Spleen (tissue), 11 donors: ENCODE measurements at regions not wholly inside any gene's neighbourhood (a gene's known extent, or its start where the extent isn't known, plus 50 kb on each side); places are given as distances from the start of the nearest gene placed in this dataset.

Experiments
- DNase-seq: peaks from one replicate; pipeline ENCODE4 v3.0.0-alpha.2; 2020
- H3K27ac ChIP-seq, 8 donors: fragments of 200-600 bp; sonication (generic) in 7 of 8; 1 replicate in 4 of 8; 2 replicates in 4 of 8; pipeline versions ENCODE4 v1.5.0 to v1.8.0; 2016 to 2021; ENCODE audit warnings: inconsistent platforms in 4 of 8, mild to moderate bottlenecking in 4 of 8, moderate library complexity in 1 of 8
- H3K27me3 ChIP-seq, 7 donors: fragments of 200-600 bp; sonication (generic) in 6 of 7; replicated peaks in 1 of 7; 1 replicate in 4 of 7; 2 replicates in 3 of 7; pipeline versions ENCODE4 v1.5.0 to v1.8.0; 2016 to 2021; ENCODE audit warnings: inconsistent platforms in 3 of 7, mild to moderate bottlenecking in 1 of 7
- H3K36me3 ChIP-seq, 6 donors: fragments of 200-600 bp; sonication (generic) in 5 of 6; 1 replicate in 4 of 6; 2 replicates in 2 of 6; pipeline versions ENCODE4 v1.5.0 to v1.8.0; 2016 to 2021; ENCODE audit warnings: inconsistent platforms in 2 of 6
- H3K4me1 ChIP-seq, 6 donors: fragments of 200-600 bp; sonication (generic) in 5 of 6; 1 replicate in 3 of 6; 2 replicates in 3 of 6; pipeline versions ENCODE4 v1.5.0 to v1.8.0; 2016 to 2021; ENCODE audit warnings: inconsistent platforms in 3 of 6
- H3K4me3 ChIP-seq, 8 donors: fragments of 200-600 bp; sonication (generic) in 7 of 8; 1 replicate in 4 of 8; 2 replicates in 4 of 8; pipeline versions ENCODE4 v1.5.0 to v1.8.0; 2016 to 2021; ENCODE audit warnings: inconsistent platforms in 4 of 8, mild to moderate bottlenecking in 4 of 8, moderate library complexity in 2 of 8
- H3K9me3 ChIP-seq, 8 donors: fragments of 200-600 bp; sonication (generic) in 7 of 8; 1 replicate in 4 of 8; 2 replicates in 4 of 8; pipeline versions ENCODE4 v1.5.0 to v1.8.0; 2016 to 2021; ENCODE audit warnings: inconsistent platforms in 4 of 8
- POLR2A ChIP-seq, 3 donors: fragments of 450-650 bp; IDR thresholded peaks; one replicate each; pipeline ENCODE4 v1.5.1; 2017; ENCODE audit warnings: antibody characterized with exemption in 3 of 3, mild to moderate bottlenecking in 1 of 3
- POLR2AphosphoS5 ChIP-seq, 3 donors: sonication (generic); formaldehyde crosslinking; IDR thresholded peaks; one replicate each; pipeline ENCODE4 v1.5.1; 2017; ENCODE audit warnings: antibody characterized with exemption in 3 of 3
- WGBS, 5 donors: extraction: QIAGEN DNeasy Blood & Tissue Kit in 3 of 5; methylation state at CpG; one replicate each; pipeline versions ENCODE4 v1.1.5 to v1.1.7; 2013 to 2018; 5-methylcytosine and 5-hydroxymethylcytosine counted together
- intact Hi-C: fragments of 100-400 bp; cut with DNase I; formaldehyde crosslinking; loops from one replicate; pipeline ENCODE4 v1.15.0; 2023; ENCODE audit warnings: low total_unique reads
- TF ChIP-seq, protein P1 (sequence below), 11 experiments: fragments of 200-600 bp in 7 of 11; fragments of 450-650 bp in 4 of 11; sonication (generic) in 4 of 11; IDR thresholded peaks in 8 of 11; conservative IDR thresholded peaks in 3 of 11; 1 replicate in 7 of 11; 2 replicates in 4 of 11; pipeline versions ENCODE4 v1.4.0 to v1.8.0; 2016 to 2021; ENCODE audit warnings: antibody characterized with exemption in 11 of 11, inconsistent platforms in 4 of 11, mild to moderate bottlenecking in 1 of 11
- donor health status: healthy with polysubstance abuse.
- donor health status: DM: no; HTN: no; CAD: no; lungs with moderate emphysema.
- donor health status: DM: no; HTN: no; CAD: no.
- donor health status: Bipolar disorder and iron deficiency.
- donor health status: healthy.
- donor health status: DM: no; HTN: no; CAD: no.
- donor health status: DM: yes; HTN: yes; CAD: no.

DNA sequence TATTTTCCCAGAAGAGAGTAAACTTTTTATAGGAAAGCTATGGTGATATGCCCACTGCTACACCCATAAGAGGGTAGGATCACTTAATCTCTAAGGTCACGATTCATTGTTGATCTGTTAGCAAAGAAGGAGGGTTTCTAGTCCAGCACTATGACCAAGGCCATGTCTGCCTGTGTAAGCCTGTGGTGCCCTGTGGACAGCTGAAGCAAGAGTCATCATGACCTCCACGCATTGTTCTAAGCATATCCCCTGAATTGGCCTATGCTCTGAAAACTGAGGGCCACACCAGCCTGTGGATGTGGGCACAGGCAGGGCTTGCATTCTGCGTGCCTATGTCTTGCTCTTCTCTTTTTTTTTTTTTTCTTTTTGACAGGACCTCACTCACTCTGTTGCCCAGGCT lies 89.8 kb upstream of the SMIM21 start:
- Histone ChIP-seq H3K9me3 (peaks cover 0 to 26% (median 14%) of the 10 kb centered on the region in 8 donors), H3K27me3 (no peaks in the 10 kb centered on the region), H3K4me1 (no peaks in the 10 kb centered on the region), H3K36me3 (no peaks in the 10 kb centered on the region), H3K4me3 (no peak overlapping the region), H3K27ac (no peak overlapping the region)
- TF ChIP-seq POLR2AphosphoS5 (IDR thresholded peaks at IDR 0.05) (no peak), POLR2A (IDR thresholded peaks at IDR 0.05) (no peak)
- TF ChIP-seq, protein P1, sequence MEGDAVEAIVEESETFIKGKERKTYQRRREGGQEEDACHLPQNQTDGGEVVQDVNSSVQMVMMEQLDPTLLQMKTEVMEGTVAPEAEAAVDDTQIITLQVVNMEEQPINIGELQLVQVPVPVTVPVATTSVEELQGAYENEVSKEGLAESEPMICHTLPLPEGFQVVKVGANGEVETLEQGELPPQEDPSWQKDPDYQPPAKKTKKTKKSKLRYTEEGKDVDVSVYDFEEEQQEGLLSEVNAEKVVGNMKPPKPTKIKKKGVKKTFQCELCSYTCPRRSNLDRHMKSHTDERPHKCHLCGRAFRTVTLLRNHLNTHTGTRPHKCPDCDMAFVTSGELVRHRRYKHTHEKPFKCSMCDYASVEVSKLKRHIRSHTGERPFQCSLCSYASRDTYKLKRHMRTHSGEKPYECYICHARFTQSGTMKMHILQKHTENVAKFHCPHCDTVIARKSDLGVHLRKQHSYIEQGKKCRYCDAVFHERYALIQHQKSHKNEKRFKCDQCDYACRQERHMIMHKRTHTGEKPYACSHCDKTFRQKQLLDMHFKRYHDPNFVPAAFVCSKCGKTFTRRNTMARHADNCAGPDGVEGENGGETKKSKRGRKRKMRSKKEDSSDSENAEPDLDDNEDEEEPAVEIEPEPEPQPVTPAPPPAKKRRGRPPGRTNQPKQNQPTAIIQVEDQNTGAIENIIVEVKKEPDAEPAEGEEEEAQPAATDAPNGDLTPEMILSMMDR (IDR thresholded peaks at IDR 0.05 in 8 of 11, conservative IDR thresholded peaks at IDR 0.05 in 3 of 11) = no peak
- DNase-seq = no peak
- 87 to 91% (median 88%) methylated on average over 3 of the region's 3 CpGs for WGBS, 5 donors
- intact Hi-C loops = no loop called here

DNA sequence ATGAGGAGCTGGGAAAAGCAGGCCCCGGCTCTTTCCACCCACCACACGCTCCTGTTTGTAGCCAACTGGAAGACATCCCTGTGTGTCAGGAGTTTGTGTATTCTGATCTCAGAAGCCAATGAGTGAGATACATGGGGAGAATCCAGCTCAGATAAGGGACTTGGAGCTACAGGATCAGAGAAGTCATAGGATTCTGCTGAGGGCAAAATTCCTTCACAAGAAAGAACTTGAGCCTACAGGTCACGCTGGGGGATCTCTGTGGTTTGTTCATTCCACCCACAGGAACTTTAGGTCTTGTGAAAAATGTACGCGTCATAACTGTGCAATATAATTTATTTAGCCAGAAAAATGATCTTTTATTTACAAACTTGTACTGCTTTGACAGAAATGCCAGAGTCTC lies 80.1 kb upstream of the SMIM21 start:
- H3K36me3 ChIP-seq = no peaks in the 10 kb centered on the region
- no peak for DNase-seq
- intact Hi-C loops = no loop called here

GRCh38 chr18:75506913-75507312 lies 79.4 kb upstream of the SMIM21 start:
- DNase-seq = no peak
- H3K27ac ChIP-seq = no peak overlapping the region
- H3K4me1 ChIP-seq = no peaks in the 10 kb centered on the region
- peaks cover 0 to 10% (median 0%) of the 10 kb centered on the region in 7 donors for H3K27me3 ChIP-seq
- H3K9me3 ChIP-seq = peaks cover 0 to 18% (median 10%) of the 10 kb centered on the region in 8 donors
- TF ChIP-seq, protein P1 (IDR thresholded peaks at IDR 0.05 in 8 of 11, conservative IDR thresholded peaks at IDR 0.05 in 3 of 11) = no peak
- no peak for TF ChIP-seq POLR2A (IDR thresholded peaks at IDR 0.05)
- no peak for TF ChIP-seq POLR2AphosphoS5 (IDR thresholded peaks at IDR 0.05)
- WGBS, 5 donors = 79 to 93% (median 88%) methylated on average over 7 of the region's 7 CpGs
- H3K36me3 ChIP-seq = no peaks in the 10 kb centered on the region
- no peak overlapping the region for H3K4me3 ChIP-seq
- intact Hi-C loops = no loop called here

More for the DNA sequence above, 80.1 kb upstream of the SMIM21 start:
- H3K27ac ChIP-seq = no peak overlapping the region
- H3K4me1 ChIP-seq = no peaks in the 10 kb centered on the region
- WGBS, 5 donors = 75 to 83% (median 81%) methylated on average over 5 of the region's 5 CpGs
- peaks cover 0 to 25% (median 17%) of the 10 kb centered on the region in 8 donors for H3K9me3 ChIP-seq
- no peak overlapping the region for H3K4me3 ChIP-seq
- TF ChIP-seq, protein P1 (IDR thresholded peaks at IDR 0.05 in 8 of 11, conservative IDR thresholded peaks at IDR 0.05 in 3 of 11) = no peak
- TF ChIP-seq POLR2AphosphoS5 (IDR thresholded peaks at IDR 0.05) (no peak), POLR2A (IDR thresholded peaks at IDR 0.05) (no peak)
- peaks cover 0 to 10% (median 0%) of the 10 kb centered on the region in 7 donors for H3K27me3 ChIP-seq

- DNase-seq = no peak
- Histone ChIP-seq H3K27me3 (peaks cover 0 to 10% (median 0%) of the 10 kb centered on the region in 7 donors), H3K4me3 (no peak overlapping the region), H3K27ac (no peak overlapping the region), H3K9me3 (no peaks in the 10 kb centered on the region), H3K36me3 (no peaks in the 10 kb centered on the region), H3K4me1 (no peaks in the 10 kb centered on the region)
- WGBS, 5 donors = 69 to 83% (median 76%) methylated on average over 7 of the region's 7 CpGs
- intact Hi-C loops = no loop called here
- TF ChIP-seq POLR2AphosphoS5 (IDR thresholded peaks at IDR 0.05) (no peak), POLR2A (IDR thresholded peaks at IDR 0.05) (no peak)
Measured at GRCh38 chr18:75504469-75504868, 77.0 kb upstream of the SMIM21 start.

- intact Hi-C loops = no loop called here
- DNase-seq = no peak
- Histone ChIP-seq H3K4me1 (no peaks in the 10 kb centered on the region), H3K36me3 (no peaks in the 10 kb centered on the region), H3K4me3 (no peak overlapping the region), H3K27ac (no peak overlapping the region), H3K9me3 (no peaks in the 10 kb centered on the region), H3K27me3 (peaks cover 0 to 6% (median 0%) of the 10 kb centered on the region in 7 donors)
- 86 to 91% (median 90%) methylated on average over 2 of the region's 2 CpGs for WGBS, 5 donors
- no peak for TF ChIP-seq POLR2AphosphoS5 (IDR thresholded peaks at IDR 0.05)
- TF ChIP-seq, protein P1 (IDR thresholded peaks at IDR 0.05 in 8 of 11, conservative IDR thresholded peaks at IDR 0.05 in 3 of 11) = no peak
- TF ChIP-seq POLR2A (IDR thresholded peaks at IDR 0.05) = no peak
Measured at GRCh38 chr18:75503615-75504014, 76.1 kb upstream of the SMIM21 start.
